Ishikawa (cell line): ENCODE measurements at regions not wholly inside any gene's neighbourhood (a gene's known extent, or its start where the extent isn't known, plus 50 kb on each side); places are given as distances from the start of the nearest gene placed in this dataset.

Experiments used
- CEBPB ChIP-seq: IDR thresholded peaks from 2 replicates; pipeline ENCODE4 v1.6.1; 2012
- EGR1 ChIP-seq: IDR thresholded peaks from 2 replicates; pipeline ENCODE4 v1.6.1; 2012
- EP300 ChIP-seq: IDR thresholded peaks from 2 replicates; pipeline ENCODE4 v1.6.1; 2012; ENCODE audit warnings: borderline replicate concordance
- NFIC ChIP-seq: IDR thresholded peaks from 2 replicates; pipeline ENCODE4 v1.6.1; 2012
- RAD21 ChIP-seq: IDR thresholded peaks from 2 replicates; pipeline ENCODE4 v1.6.1; 2012; ENCODE audit warnings: low read depth
- TCF12 ChIP-seq: IDR thresholded peaks from 2 replicates; pipeline ENCODE4 v1.6.1; 2012; ENCODE audit warnings: low read depth
- TEAD4 ChIP-seq: IDR thresholded peaks from 2 replicates; pipeline ENCODE4 v1.6.1; 2012
- USF1 ChIP-seq: IDR thresholded peaks from 2 replicates; pipeline ENCODE4 v1.6.1; 2012
- YY1 ChIP-seq: IDR thresholded peaks from 2 replicates; pipeline ENCODE4 v1.6.1; 2012; ENCODE audit warnings: low read depth
- ZBTB7A ChIP-seq: IDR thresholded peaks from 2 replicates; pipeline ENCODE4 v1.6.1; 2012; ENCODE audit warnings: low read depth
- TF ChIP-seq, protein P1 (sequence below): IDR thresholded peaks from 2 replicates; pipeline ENCODE4 v1.6.1; 2012; ENCODE audit warnings: low read depth, mild to moderate bottlenecking
- TF ChIP-seq, protein P2 (sequence below): IDR thresholded peaks from 2 replicates; pipeline ENCODE4 v1.6.1; 2012

DNA sequence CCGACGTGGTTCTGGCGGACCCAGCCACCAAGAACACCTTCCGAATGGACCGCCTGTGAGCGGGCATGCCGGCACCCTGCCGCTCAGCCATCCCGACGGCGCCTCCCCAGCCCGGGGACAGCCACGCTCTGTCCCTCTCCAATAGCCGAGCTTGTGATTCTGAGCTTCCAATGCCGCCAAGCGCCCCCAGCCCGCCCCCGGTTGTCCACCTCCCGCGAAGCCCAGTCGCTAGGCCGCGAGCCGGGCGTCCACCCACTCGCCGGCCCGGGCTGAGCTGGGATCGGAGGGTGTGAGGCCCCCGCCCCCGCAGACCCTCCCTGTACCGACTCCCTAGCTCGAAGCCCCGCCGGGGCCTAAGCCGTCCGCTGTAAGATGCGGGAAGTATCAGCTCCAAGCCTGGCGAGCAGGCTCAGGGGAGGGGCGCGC, 1195.1 kb upstream of the CHAC2 start:
- TF ChIP-seq YY1 (no peak), TEAD4 (no peak), RAD21 (no peak), ZBTB7A (no peak), NFIC (no peak), EGR1 (no peak), EP300 (no peak), CEBPB (no peak), USF1 (no peak), TCF12 (no peak)
- TF ChIP-seq, protein P1, sequence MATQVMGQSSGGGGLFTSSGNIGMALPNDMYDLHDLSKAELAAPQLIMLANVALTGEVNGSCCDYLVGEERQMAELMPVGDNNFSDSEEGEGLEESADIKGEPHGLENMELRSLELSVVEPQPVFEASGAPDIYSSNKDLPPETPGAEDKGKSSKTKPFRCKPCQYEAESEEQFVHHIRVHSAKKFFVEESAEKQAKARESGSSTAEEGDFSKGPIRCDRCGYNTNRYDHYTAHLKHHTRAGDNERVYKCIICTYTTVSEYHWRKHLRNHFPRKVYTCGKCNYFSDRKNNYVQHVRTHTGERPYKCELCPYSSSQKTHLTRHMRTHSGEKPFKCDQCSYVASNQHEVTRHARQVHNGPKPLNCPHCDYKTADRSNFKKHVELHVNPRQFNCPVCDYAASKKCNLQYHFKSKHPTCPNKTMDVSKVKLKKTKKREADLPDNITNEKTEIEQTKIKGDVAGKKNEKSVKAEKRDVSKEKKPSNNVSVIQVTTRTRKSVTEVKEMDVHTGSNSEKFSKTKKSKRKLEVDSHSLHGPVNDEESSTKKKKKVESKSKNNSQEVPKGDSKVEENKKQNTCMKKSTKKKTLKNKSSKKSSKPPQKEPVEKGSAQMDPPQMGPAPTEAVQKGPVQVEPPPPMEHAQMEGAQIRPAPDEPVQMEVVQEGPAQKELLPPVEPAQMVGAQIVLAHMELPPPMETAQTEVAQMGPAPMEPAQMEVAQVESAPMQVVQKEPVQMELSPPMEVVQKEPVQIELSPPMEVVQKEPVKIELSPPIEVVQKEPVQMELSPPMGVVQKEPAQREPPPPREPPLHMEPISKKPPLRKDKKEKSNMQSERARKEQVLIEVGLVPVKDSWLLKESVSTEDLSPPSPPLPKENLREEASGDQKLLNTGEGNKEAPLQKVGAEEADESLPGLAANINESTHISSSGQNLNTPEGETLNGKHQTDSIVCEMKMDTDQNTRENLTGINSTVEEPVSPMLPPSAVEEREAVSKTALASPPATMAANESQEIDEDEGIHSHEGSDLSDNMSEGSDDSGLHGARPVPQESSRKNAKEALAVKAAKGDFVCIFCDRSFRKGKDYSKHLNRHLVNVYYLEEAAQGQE, result no peak
- TF ChIP-seq, protein P2, sequence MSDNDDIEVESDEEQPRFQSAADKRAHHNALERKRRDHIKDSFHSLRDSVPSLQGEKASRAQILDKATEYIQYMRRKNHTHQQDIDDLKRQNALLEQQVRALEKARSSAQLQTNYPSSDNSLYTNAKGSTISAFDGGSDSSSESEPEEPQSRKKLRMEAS, result no peak
